ENCODE measurements at regions not wholly inside any gene's neighbourhood (a gene's known extent, or its start where the extent isn't known, plus 50 kb on each side); places are given as distances from the start of the nearest gene placed in this dataset.

DNA sequence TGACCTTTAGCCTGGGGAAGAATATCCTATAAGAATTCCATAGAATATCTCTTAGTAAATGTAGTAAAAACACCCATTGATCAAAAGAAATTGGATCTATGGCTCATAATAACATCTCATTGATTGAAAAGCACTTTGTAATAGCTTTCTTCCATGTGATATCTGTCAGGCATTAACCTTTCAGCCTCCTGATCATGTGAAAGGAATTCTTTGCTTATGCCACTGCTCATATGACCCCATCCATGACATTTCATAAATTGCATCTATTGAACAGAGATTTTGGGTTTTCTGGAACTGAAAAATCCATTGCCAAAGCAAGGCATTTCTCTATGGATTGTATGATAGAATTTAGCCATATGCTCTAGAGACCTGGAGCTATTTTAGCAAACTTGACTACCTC lies 519.3 kb upstream of the PFKP start:
- TF ChIP-seq, protein P1, sequence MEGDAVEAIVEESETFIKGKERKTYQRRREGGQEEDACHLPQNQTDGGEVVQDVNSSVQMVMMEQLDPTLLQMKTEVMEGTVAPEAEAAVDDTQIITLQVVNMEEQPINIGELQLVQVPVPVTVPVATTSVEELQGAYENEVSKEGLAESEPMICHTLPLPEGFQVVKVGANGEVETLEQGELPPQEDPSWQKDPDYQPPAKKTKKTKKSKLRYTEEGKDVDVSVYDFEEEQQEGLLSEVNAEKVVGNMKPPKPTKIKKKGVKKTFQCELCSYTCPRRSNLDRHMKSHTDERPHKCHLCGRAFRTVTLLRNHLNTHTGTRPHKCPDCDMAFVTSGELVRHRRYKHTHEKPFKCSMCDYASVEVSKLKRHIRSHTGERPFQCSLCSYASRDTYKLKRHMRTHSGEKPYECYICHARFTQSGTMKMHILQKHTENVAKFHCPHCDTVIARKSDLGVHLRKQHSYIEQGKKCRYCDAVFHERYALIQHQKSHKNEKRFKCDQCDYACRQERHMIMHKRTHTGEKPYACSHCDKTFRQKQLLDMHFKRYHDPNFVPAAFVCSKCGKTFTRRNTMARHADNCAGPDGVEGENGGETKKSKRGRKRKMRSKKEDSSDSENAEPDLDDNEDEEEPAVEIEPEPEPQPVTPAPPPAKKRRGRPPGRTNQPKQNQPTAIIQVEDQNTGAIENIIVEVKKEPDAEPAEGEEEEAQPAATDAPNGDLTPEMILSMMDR (IDR thresholded peaks at IDR 0.05) = no peak
- no peak for TF ChIP-seq POLR2A (IDR thresholded peaks at IDR 0.05)
- TF ChIP-seq POLR2AphosphoS5 (IDR thresholded peaks at IDR 0.05; ENCODE audit: insufficient read depth in 1 of 2, low read depth in 1 of 2) = no peak
